ENCODE measurements at regions not wholly inside any gene's neighbourhood (a gene's known extent, or its start where the extent isn't known, plus 50 kb on each side); places are given as distances from the start of the nearest gene placed in this dataset.

DNA sequence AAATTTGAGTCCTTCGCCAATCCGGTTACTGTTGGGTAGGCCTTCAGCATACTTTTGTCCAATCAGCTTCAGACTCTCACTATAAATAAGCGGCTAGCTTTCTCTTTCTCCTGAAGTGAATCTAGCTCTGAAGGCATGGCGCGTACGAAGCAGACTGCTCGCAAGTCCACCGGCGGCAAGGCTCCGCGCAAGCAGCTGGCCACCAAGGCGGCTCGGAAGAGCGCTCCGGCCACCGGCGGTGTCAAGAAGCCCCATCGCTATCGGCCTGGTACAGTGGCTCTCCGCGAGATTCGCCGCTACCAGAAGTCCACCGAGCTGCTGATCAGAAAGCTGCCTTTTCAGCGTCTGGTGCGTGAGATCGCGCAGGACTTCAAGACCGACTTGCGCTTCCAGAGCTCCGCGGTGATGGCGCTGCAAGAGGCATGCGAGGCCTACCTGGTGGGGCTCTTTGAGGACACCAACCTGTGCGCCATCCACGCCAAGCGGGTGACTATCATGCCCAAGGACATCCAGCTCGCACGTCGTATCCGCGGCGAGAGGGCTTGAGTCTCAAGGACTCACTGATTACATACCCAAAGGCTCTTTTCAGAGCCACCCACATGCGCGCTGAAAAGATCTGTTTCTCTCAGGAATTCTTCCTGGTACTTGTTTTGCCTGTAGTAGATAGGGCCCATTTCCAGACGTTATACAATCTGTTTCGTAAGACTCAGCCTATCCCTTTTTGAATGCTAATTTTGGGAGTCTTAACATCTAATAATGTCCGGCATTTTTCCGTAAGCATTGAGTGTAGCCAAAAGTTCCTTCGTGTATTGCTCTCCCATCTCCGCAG lies 102.0 kb downstream of the OR2B2 start (continued):
- TF ChIP-seq ZNF18 (CRISPR knock-in tag; IDR thresholded peaks at IDR 0.05; ENCODE audit: insufficient replicate concordance) (peak; percentile 81), ZNF235 (CRISPR knock-in tag; IDR thresholded peaks at IDR 0.05; ENCODE audit: borderline replicate concordance) (no peak), NONO (IDR thresholded peaks at IDR 0.05) (no peak), NONO (CRISPR knock-in tag; conservative IDR thresholded peaks at IDR 0.05) (peak; percentile 84), SIN3B (IDR thresholded peaks at IDR 0.05; ENCODE audit: low read length) (no peak), ZNF251 (CRISPR knock-in tag; IDR thresholded peaks at IDR 0.05) (no peak; the same call in 1 of the 2 replicates), CBX2 (IDR thresholded peaks at IDR 0.05; ENCODE audit: low read depth, low read length) (no peak), CBX2 (CRISPR knock-in tag; IDR thresholded peaks at IDR 0.05; ENCODE audit: low read depth) (peak; percentile 37; the same call in 1 of the 2 replicates), NFRKB (IDR thresholded peaks at IDR 0.05) (no peak), HIVEP1 (CRISPR knock-in tag; IDR thresholded peaks at IDR 0.05) (no peak), ZNF589 (CRISPR knock-in tag; conservative IDR thresholded peaks at IDR 0.05) (peak; percentile 67; the same call in 1 of the 2 replicates), PRPF4 (IDR thresholded peaks at IDR 0.05; ENCODE audit: low read depth, low read length, poor library complexity, severe bottlenecking) (no peak), POGK (CRISPR knock-in tag; conservative IDR thresholded peaks at IDR 0.05) (peak; percentile 74), ZBTB8A (CRISPR knock-in tag; IDR thresholded peaks at IDR 0.05; ENCODE audit: borderline replicate concordance, low read depth) (0 out of 2 replicates have a peak, but pooled peaks have one; percentile 81), MLLT10 (CRISPR knock-in tag; IDR thresholded peaks at IDR 0.05) (0 out of 2 replicates have a peak, but pooled peaks have one; percentile 18), ZNF775 (CRISPR knock-in tag; IDR thresholded peaks at IDR 0.05; ENCODE audit: borderline replicate concordance) (no peak), SNAI1 (CRISPR knock-in tag; IDR thresholded peaks at IDR 0.05; ENCODE audit: borderline replicate concordance) (no peak), ZNF563 (CRISPR knock-in tag; IDR thresholded peaks at IDR 0.05) (peak; percentile 97), THRA (CRISPR knock-in tag; IDR thresholded peaks at IDR 0.05; ENCODE audit: borderline replicate concordance) (peak; percentile 91; the same call in 1 of the 2 replicates), CENPT (CRISPR knock-in tag; IDR thresholded peaks at IDR 0.05; ENCODE audit: low read depth) (peak; percentile 98)
- TF ChIP-seq, protein P1, sequence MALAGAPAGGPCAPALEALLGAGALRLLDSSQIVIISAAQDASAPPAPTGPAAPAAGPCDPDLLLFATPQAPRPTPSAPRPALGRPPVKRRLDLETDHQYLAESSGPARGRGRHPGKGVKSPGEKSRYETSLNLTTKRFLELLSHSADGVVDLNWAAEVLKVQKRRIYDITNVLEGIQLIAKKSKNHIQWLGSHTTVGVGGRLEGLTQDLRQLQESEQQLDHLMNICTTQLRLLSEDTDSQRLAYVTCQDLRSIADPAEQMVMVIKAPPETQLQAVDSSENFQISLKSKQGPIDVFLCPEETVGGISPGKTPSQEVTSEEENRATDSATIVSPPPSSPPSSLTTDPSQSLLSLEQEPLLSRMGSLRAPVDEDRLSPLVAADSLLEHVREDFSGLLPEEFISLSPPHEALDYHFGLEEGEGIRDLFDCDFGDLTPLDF (CRISPR knock-in tag; IDR thresholded peaks at IDR 0.05) = peak; percentile 73
- TF ChIP-seq, protein P2, sequence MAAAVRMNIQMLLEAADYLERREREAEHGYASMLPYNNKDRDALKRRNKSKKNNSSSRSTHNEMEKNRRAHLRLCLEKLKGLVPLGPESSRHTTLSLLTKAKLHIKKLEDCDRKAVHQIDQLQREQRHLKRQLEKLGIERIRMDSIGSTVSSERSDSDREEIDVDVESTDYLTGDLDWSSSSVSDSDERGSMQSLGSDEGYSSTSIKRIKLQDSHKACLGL (CRISPR knock-in tag; IDR thresholded peaks at IDR 0.05) = peak; percentile 70; the same call in 1 of the 2 replicates

Data from HepG2 (cell line).